GM21737 (cell line): ENCODE measurements at regions not wholly inside any gene's neighbourhood (a gene's known extent, or its start where the extent isn't known, plus 50 kb on each side); places are given as distances from the start of the nearest gene placed in this dataset.
"Not testable (repeated sequence)": the region's sequence is repeated elsewhere in the genome, so short reads cannot be mapped to it uniquely, and the experiment has no call there.

Experiments used
- ATAC-seq: cut with Tn5 transposase; IDR thresholded peaks from one replicate; pipeline ENCODE4 v1.9.1; 2021; ENCODE audit warnings: mild to moderate bottlenecking, moderate library complexity; ENCODE audit not compliant: unreplicated experiment

GRCh38 chr17:27200476-27200875 lies 93.4 kb upstream of the WSB1 start:
- no peak for ATAC-seq

DNA sequence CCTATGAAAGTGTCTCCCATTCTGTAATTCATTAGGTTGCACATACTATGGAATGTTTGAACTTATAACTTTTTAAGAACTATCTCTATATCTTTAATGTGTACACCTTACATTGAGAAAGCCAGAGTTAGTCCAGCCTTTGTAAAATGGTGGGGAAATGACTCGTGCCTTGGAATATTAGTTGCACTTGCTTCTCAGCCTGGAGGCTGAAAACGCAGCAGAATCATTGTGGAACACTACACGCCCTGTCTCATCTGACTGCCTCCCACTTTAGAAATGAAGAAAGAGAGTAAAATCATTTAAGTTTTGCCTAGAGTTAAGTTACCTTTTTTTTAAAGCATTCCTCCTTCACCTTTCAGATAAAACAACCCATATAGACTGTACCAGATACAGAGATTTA lies 90.7 kb upstream of the WSB1 start:
- no peak for ATAC-seq

DNA sequence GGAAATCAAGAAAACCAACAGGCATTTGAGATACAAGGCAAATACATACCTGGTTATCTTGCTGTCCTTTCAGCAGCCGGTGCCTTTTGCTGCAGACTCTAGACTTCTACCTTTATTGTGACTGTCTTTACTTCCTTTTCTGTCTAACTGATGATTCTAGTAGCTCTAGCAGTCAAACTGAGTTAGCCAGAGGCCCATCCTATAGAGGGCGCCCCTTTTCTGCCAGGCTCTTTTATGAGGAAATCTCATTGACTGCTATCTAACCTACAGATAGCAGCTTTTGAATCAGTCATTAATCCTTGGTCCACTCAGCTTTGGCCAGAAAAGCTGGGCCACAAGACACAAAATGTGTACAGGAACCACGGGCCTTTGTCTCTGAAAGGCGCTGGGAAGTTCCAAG lies 87.5 kb upstream of the WSB1 start:
- no peak for ATAC-seq

GRCh38 chr17:27207073-27207513 lies 86.8 kb upstream of the WSB1 start:
- ATAC-seq = no peak

- not testable (repeated sequence) for ATAC-seq
Observed at GRCh38 chr17:27208370-27208769, 85.5 kb upstream of the WSB1 start.

DNA sequence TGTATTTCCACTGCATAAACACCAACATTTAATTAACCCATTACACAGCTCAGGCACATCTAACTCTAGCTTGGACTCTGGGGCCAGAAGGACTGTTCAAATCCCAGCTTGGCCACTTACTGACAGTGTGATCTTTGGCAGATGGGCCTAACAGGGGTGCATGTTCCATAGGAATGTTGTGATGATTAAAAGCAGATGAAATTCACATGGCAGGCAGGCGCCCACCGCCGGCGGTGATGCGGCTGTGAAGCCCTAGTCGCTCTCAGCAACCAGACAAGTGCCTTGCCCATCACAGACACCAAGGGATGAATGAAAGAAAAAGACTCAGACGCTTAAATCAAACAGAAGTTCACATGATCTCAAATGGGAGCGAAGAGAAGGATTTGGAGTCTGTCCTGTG lies 84.6 kb upstream of the WSB1 start:
- ATAC-seq = no peak

GRCh38 chr17:27210809-27211208 lies 83.1 kb upstream of the WSB1 start:
- not testable (repeated sequence) for ATAC-seq

DNA sequence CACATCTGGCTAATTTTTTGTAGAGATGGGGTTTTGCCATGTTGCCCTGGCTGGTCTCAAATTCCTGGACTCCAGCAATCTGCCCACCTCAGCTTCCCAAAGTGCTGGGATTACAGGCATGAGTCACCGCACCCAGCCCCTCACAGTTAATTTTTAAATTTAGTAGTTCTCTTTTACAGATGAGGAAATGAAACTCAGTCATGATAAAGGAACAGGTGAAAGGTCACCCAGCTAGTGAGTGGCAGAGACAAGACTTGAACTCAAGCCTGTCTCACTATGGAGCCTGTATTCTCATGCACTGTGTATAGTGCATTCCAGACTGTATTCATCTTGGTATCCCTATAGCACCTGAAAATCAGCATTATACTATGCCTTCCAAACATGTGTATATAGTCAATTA lies 77.1 kb upstream of the WSB1 start:
- ATAC-seq = no peak

GRCh38 chr17:27217631-27218030 lies 76.3 kb upstream of the WSB1 start:
- ATAC-seq = peak; percentile 65

GRCh38 chr17:27218041-27218440 lies 75.9 kb upstream of the WSB1 start:
- no peak for ATAC-seq

DNA sequence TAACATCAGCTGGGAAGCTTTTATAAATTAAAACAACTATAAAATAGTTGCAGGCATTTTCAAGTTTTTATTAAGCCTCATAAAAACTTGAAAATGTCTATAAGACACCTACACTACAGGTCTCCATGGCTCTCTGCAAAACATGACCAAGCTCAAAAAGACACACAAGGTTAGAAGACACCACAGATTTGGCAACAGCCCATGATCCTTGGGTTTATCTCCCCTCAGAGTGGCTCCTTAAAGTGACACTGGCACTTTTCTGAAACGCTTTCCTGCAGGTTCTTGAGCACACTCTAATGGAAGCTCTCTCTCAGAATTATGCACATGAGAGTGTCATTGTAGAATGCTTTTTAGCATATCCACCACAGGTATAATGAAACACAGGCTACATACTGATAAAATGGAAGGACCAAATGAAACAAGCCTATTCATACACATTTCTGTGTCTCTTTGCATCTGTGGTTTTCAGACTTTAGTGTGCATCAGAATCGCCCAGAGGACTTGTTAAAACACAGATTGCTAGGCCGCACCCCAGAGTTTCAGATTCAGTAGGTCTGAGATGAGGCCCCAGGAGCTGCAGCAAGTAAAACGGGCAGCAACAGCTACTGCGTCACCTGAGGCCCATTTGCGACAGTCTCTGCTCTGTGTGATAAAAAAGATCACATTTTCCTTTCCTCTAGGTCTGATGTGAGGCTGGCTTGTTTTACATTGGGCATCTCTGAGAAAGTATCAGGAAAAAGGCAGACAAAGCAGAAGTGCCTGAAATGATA lies 75.0 kb upstream of the WSB1 start:
- peak; percentile 44 for ATAC-seq

DNA sequence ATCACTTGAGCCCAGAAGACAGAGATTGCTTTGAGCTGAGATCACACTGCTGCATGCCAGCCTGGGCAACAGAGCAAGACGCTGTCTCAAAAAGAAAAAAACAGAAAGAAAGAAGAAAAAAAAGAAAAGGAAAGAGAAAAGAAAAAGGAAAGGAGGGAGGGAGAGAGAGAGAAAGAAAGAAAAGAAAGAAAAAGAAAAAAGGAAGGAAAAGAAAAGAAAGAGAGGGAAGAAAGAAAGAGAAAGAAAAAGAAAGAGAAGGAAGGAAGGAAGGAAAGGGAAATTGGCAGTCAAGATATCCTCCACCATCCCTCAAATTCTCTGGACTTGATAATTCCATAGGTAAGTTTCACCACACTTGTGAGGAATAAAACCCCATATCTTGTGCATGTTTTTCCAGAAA lies 71.4 kb upstream of the WSB1 start:
- ATAC-seq = no peak

GRCh38 chr17:27224526-27225315 lies 69.2 kb upstream of the WSB1 start:
- no peak for ATAC-seq

- ATAC-seq = no peak
Observed at GRCh38 chr17:27226611-27227230, 67.2 kb upstream of the WSB1 start.

GRCh38 chr17:27230996-27231395 lies 62.9 kb upstream of the WSB1 start:
- ATAC-seq = no peak

DNA sequence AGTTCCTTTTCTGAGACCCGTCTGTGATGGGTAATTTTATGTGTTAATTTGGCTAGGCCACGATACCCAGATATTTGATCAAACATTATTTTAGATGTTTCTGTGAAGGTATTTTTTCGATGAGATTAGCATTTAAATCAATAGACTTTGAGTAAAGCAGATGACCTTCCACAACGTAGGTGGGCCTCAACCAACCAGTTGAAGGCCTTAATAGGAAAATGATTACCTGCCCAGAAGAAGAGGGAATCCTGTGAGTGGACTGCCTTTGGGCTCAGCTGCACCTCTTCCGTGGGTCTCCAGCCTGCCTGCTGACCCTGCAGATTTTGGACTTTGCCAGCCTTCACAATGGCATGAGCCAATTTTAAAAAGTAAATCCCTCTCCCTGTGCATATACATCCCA lies 61.6 kb upstream of the WSB1 start:
- no peak for ATAC-seq

GRCh38 chr17:27233059-27233458 lies 60.9 kb upstream of the WSB1 start:
- no peak for ATAC-seq

DNA sequence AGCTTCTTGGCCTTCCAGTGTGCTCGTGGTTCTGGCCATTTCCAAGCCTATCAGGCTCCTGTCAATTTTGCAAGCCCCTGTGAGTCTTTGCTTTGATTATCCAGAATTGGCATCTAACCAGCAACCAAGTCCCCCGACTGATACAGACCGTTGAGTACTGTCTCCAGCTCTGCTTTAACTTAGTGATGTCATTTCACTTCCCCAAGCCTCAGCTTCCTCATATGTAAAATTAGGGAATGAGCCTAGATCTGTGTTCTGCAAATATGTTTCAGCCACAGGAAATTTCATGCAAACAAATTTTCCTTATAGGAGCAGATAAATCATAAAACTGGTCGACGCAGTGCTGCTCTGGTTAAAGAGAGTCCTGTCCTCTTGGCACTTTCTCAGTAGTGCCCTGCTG lies 60.1 kb upstream of the WSB1 start:
- ATAC-seq = no peak

DNA sequence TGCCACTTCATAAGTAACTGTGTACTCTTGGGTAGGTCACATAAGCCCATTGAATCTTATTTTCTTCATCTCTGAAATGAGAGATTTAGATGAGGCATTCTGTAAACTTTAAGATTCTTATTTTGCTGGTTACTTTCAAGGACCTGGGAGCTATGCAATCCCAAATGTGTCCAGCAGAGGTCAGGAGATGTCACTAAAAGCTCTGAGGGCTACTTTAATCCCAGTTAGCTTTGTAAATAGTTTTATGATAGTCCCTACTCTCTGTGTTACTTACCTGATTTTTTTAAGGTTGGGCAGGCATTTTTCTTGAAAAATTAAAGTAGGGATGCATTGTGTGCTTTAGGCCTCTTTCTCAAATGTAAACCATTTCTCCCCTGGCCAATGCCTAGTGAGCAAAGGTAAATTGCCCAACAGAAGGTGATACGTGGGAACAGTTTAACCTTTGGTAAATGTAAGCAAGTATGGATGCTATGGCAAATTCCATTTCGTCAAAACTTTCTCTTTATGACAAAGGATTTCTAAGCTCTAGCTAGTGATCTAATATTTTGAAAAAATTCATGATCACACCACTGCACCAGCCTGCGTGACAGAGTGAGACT lies 57.1 kb upstream of the WSB1 start:
- ATAC-seq = no peak

DNA sequence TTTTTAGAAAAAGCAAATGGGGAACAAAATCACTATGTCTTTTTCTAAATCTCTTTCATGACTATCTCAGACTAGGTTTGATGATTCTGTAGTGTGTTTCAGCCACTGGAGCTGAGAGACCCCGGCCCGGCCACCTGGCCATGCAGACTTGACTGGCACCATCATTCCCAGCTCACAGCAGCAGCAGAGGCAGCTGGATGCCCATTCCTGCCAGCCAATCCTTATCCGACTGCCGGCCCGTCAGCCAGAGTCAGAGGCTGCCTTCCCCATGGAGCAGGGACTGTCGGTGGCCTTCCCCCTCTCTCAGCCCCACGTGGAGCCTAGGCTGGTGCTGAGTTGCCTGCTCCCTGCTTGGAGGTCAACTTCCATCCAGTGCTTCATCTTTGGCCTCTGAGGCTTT lies 56.0 kb upstream of the WSB1 start:
- ATAC-seq = no peak

- ATAC-seq = peak; percentile 42
Observed at GRCh38 chr17:27239046-27239445, 54.9 kb upstream of the WSB1 start.
